ENCODE measurements at regions not wholly inside any gene's neighbourhood (a gene's known extent, or its start where the extent isn't known, plus 50 kb on each side); places are given as distances from the start of the nearest gene placed in this dataset.

DNA sequence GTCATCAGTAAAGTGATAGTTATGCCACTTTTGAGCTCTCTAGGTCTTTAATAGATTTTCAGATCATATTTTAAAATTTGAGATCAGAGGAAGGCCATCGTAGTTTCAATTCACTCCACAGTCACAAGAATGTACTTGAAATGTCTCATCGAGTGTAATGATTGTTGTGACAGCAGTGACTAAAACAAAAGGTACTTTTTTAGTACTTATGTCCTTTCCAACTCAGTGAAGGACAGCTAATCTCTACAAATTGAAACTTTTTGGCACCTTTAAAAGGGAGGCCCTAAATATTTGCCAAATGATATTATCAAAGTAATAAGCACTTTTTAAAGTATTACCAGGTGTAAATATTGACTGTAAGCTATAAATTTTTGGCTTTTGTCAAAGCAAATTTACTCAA is 702.9 kb upstream of the GRM3 start:
- Histone ChIP-seq H3K4me3 (no peak overlapping the region), H3K36me3 (ENCODE audit: control insufficient read depth, insufficient read depth, low read length) (no peaks in the 10 kb centered on the region), H2AFZ (ENCODE audit: low read depth, low read length) (no peak overlapping the region), H3K27me3 (ENCODE audit: control insufficient read depth in 2 of 2, insufficient read depth in 2 of 2, low read length in 2 of 2) (no peaks in the 10 kb centered on the region), H3K9me1 (ENCODE audit: control insufficient read depth, insufficient read depth, low read length) (no peaks in the 10 kb centered on the region), H4K20me1 (replicated peaks; ENCODE audit: control insufficient read depth, insufficient read depth, low read length) (no peaks in the 10 kb centered on the region), H3K4me1 (replicated peaks in 1 of 2; ENCODE audit: control insufficient read depth in 2 of 2, insufficient read depth in 2 of 2, low read length in 2 of 2) (no peaks in the 10 kb centered on the region), H3K79me2 (ENCODE audit: control insufficient read depth, insufficient read depth, low read length) (no peaks in the 10 kb centered on the region), H3K9ac (ENCODE audit: insufficient read depth in 1 of 2, low read depth in 2 of 2, low read length in 2 of 2) (no peak overlapping the region), H3K4me2 (ENCODE audit: insufficient read depth, low read length) (no peak overlapping the region), H3K9me3 (replicated peaks; ENCODE audit: control insufficient read depth, insufficient read depth, low read depth, low read length) (no peaks in the 10 kb centered on the region), H3K27ac (ENCODE audit: extremely low read depth, low read depth, low read length) (no peak overlapping the region)
- FAIRE-seq (no peak), ATAC-seq (no peak), DNase-seq (ENCODE audit: extremely low read depth in 1 of 4, low spot score in 3 of 4) (no peak)
- ChIA-PET POLR2A (no interaction called here), CTCF (ENCODE audit: low intra/inter-chr PET ratio) (no interaction called here)
- BruUV-seq (replicated peaks) = no TSS peak
- in situ Hi-C loops (cut with MboI) (no loop called here), intact Hi-C loops (cut with micrococcal nuclease) (no loop called here)
- 0% methylated on average over 2 of the region's 2 CpGs for WGBS (ENCODE audit: insufficient coverage, low coverage, missing lambda C conversion rate)
- TF ChIP-seq, protein P1, sequence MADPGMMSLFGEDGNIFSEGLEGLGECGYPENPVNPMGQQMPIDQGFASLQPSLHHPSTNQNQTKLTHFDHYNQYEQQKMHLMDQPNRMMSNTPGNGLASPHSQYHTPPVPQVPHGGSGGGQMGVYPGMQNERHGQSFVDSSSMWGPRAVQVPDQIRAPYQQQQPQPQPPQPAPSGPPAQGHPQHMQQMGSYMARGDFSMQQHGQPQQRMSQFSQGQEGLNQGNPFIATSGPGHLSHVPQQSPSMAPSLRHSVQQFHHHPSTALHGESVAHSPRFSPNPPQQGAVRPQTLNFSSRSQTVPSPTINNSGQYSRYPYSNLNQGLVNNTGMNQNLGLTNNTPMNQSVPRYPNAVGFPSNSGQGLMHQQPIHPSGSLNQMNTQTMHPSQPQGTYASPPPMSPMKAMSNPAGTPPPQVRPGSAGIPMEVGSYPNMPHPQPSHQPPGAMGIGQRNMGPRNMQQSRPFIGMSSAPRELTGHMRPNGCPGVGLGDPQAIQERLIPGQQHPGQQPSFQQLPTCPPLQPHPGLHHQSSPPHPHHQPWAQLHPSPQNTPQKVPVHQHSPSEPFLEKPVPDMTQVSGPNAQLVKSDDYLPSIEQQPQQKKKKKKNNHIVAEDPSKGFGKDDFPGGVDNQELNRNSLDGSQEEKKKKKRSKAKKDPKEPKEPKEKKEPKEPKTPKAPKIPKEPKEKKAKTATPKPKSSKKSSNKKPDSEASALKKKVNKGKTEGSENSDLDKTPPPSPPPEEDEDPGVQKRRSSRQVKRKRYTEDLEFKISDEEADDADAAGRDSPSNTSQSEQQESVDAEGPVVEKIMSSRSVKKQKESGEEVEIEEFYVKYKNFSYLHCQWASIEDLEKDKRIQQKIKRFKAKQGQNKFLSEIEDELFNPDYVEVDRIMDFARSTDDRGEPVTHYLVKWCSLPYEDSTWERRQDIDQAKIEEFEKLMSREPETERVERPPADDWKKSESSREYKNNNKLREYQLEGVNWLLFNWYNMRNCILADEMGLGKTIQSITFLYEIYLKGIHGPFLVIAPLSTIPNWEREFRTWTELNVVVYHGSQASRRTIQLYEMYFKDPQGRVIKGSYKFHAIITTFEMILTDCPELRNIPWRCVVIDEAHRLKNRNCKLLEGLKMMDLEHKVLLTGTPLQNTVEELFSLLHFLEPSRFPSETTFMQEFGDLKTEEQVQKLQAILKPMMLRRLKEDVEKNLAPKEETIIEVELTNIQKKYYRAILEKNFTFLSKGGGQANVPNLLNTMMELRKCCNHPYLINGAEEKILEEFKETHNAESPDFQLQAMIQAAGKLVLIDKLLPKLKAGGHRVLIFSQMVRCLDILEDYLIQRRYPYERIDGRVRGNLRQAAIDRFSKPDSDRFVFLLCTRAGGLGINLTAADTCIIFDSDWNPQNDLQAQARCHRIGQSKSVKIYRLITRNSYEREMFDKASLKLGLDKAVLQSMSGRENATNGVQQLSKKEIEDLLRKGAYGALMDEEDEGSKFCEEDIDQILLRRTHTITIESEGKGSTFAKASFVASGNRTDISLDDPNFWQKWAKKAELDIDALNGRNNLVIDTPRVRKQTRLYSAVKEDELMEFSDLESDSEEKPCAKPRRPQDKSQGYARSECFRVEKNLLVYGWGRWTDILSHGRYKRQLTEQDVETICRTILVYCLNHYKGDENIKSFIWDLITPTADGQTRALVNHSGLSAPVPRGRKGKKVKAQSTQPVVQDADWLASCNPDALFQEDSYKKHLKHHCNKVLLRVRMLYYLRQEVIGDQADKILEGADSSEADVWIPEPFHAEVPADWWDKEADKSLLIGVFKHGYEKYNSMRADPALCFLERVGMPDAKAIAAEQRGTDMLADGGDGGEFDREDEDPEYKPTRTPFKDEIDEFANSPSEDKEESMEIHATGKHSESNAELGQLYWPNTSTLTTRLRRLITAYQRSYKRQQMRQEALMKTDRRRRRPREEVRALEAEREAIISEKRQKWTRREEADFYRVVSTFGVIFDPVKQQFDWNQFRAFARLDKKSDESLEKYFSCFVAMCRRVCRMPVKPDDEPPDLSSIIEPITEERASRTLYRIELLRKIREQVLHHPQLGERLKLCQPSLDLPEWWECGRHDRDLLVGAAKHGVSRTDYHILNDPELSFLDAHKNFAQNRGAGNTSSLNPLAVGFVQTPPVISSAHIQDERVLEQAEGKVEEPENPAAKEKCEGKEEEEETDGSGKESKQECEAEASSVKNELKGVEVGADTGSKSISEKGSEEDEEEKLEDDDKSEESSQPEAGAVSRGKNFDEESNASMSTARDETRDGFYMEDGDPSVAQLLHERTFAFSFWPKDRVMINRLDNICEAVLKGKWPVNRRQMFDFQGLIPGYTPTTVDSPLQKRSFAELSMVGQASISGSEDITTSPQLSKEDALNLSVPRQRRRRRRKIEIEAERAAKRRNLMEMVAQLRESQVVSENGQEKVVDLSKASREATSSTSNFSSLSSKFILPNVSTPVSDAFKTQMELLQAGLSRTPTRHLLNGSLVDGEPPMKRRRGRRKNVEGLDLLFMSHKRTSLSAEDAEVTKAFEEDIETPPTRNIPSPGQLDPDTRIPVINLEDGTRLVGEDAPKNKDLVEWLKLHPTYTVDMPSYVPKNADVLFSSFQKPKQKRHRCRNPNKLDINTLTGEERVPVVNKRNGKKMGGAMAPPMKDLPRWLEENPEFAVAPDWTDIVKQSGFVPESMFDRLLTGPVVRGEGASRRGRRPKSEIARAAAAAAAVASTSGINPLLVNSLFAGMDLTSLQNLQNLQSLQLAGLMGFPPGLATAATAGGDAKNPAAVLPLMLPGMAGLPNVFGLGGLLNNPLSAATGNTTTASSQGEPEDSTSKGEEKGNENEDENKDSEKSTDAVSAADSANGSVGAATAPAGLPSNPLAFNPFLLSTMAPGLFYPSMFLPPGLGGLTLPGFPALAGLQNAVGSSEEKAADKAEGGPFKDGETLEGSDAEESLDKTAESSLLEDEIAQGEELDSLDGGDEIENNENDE (IDR thresholded peaks at IDR 0.05; ENCODE audit: low read depth, low read length) = no peak
- TF ChIP-seq, protein P2, sequence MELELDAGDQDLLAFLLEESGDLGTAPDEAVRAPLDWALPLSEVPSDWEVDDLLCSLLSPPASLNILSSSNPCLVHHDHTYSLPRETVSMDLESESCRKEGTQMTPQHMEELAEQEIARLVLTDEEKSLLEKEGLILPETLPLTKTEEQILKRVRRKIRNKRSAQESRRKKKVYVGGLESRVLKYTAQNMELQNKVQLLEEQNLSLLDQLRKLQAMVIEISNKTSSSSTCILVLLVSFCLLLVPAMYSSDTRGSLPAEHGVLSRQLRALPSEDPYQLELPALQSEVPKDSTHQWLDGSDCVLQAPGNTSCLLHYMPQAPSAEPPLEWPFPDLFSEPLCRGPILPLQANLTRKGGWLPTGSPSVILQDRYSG (tag; conservative IDR thresholded peaks at IDR 0.05; ENCODE audit: low read depth) = no peak
- TF ChIP-seq MBD2 (IDR thresholded peaks at IDR 0.05; ENCODE audit: borderline replicate concordance, low read depth) (no peak), ZNF384 (IDR thresholded peaks at IDR 0.05; ENCODE audit: low read depth, low read length) (no peak), NFXL1 (CRISPR knock-in tag; IDR thresholded peaks at IDR 0.05) (no peak), BRF1 (IDR thresholded peaks at IDR 0.05; ENCODE audit: borderline replicate concordance, extremely low read depth, insufficient read length) (no peak)
- TF ChIP-seq, protein P3, sequence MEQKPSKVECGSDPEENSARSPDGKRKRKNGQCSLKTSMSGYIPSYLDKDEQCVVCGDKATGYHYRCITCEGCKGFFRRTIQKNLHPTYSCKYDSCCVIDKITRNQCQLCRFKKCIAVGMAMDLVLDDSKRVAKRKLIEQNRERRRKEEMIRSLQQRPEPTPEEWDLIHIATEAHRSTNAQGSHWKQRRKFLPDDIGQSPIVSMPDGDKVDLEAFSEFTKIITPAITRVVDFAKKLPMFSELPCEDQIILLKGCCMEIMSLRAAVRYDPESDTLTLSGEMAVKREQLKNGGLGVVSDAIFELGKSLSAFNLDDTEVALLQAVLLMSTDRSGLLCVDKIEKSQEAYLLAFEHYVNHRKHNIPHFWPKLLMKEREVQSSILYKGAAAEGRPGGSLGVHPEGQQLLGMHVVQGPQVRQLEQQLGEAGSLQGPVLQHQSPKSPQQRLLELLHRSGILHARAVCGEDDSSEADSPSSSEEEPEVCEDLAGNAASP (IDR thresholded peaks at IDR 0.05) = no peak
- TF ChIP-seq, protein P4, sequence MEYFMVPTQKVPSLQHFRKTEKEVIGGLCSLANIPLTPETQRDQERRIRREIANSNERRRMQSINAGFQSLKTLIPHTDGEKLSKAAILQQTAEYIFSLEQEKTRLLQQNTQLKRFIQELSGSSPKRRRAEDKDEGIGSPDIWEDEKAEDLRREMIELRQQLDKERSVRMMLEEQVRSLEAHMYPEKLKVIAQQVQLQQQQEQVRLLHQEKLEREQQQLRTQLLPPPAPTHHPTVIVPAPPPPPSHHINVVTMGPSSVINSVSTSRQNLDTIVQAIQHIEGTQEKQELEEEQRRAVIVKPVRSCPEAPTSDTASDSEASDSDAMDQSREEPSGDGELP (CRISPR knock-in tag; IDR thresholded peaks at IDR 0.05; ENCODE audit: borderline replicate concordance) = no peak

All from K562 (cell line).